SK-N-SH (cell line): ENCODE measurements at regions not wholly inside any gene's neighbourhood (a gene's known extent, or its start where the extent isn't known, plus 50 kb on each side); places are given as distances from the start of the nearest gene placed in this dataset.

Experiments used
- CTCF ChIP-seq: fragments of 200-600 bp; sonication (generic); IDR thresholded peaks from 2 replicates; pipeline ENCODE4 v1.6.1; 2017; ENCODE audit warnings: antibody characterized with exemption, mild to moderate bottlenecking, moderate library complexity
- POLR2AphosphoS5 ChIP-seq: IDR thresholded peaks from 2 replicates; pipeline ENCODE4 v1.6.1; 2012; ENCODE audit warnings: low read depth, low read length
- RAD21 ChIP-seq: IDR thresholded peaks from 2 replicates; pipeline ENCODE4 v1.6.1; 2012; ENCODE audit warnings: mild to moderate bottlenecking, low read length
- TAF1 ChIP-seq: IDR thresholded peaks from 2 replicates; pipeline ENCODE4 v1.6.1; 2012; ENCODE audit warnings: low read depth, mild to moderate bottlenecking, low read length, moderate library complexity, borderline replicate concordance

- TF ChIP-seq CTCF (no peak), POLR2AphosphoS5 (no peak), RAD21 (no peak), TAF1 (no peak)
These were observed 1136.8 kb upstream of the ADGRL4 start for GRCh38 chr1:80143361-80143760.
